D341Med (cell line): ENCODE measurements at regions not wholly inside any gene's neighbourhood (a gene's known extent, or its start where the extent isn't known, plus 50 kb on each side); places are given as distances from the start of the nearest gene placed in this dataset.
"Not testable (repeated sequence)": the region's sequence is repeated elsewhere in the genome, so short reads cannot be mapped to it uniquely, and the experiment has no call there.

Source experiments
- DNase-seq: peaks from one replicate; pipeline ENCODE4 v3.0.0; 2012; ENCODE audit warnings: low spot score

DNA sequence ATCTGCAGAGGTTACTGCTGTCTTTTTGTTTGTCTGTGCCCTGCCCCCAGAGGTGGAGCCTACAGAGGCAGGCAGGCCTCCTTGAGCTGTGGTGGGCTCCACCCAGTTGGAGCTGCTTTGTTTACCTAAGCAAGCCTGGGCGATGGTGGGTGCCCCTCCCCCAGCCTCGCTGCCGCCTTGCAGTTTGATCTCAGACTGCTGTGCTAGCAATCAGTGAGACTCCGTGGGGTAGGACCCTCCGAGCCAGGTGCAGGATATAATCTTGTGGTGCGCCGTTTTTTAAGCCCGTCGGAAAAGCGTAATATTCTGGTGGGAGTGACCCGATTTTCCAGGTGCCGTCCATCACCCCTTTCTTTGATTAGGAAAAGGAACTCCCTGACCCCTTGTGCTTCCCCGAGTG is 211.4 kb downstream of the BTBD3 start:
- not testable (repeated sequence) for DNase-seq

DNA sequence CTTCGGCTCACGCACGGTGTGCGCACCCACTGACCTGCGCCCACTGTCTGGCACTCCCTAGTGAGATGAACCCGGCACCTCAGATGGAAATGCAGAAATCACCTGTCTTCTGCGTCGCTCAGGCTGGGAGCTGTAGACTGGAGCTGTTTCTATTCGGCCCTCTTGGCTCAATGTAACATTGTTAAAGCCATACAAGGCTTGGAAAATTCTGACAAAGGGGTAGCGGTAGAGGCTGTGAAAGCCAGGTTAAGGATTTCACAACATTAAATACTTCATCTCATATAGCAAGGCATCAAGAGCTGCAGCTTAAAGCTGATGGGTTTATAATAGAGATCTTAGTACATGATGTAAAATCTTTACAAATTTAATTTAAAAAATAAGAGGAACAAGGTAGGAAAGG is 211.8 kb downstream of the BTBD3 start:
- DNase-seq, result not testable (repeated sequence)

DNA sequence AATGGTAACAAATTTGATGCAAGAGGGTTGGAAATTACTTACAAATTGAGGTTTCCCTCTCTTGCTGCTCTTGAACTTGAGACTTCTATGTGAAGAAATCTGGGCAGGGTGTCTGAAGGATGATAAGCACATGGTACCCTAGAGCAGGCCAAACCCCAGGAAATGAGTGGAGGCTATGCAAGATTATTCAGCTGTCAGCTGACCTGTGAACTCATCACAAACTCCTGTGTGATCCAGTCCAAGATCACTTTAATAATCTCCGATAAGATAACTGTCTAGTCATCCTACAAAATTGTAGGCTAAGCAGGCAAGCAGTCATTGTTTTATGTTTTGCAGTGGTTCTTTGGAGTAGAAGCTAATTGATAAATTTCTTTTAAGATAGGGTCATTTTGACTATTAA is 213.1 kb downstream of the BTBD3 start:
- no peak for DNase-seq

DNA sequence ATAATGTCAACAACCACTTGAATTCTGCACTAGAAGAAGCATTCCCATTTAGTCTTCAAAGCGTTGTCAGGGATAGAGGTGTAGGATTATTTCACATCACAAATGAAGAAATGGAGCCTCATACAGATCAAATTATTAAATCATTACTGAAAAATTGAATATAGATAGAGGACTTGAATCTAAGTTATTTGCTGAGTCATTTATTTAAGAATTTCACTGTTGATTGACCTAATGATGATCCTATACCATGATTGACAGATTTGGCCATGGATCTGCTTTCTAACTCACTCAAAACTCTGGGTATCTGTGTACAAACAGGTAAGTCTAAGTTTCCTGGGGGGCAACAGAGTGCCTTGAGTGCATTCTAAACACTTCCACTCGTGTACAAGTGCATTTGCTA is 215.9 kb downstream of the BTBD3 start:
- DNase-seq, result no peak

DNA sequence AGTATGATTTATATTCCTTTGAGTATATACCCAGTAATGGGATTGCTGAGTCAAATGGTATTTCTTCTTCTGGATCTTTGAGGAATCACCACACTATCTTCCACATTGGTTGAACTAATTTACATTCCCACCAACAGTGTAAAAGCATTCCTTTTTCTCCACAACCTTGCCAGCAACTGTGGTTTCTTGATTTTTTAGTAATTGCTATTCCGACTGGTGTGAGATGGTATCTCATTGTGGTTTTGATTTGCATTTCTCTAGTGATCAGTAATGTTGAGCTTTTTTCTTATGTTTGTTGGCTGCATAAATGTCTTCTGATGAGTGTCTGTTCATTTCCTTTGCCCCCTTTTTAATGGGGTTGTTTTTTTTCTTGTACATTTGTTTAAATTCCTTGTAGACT is 228.3 kb downstream of the BTBD3 start:
- not testable (repeated sequence) for DNase-seq

DNA sequence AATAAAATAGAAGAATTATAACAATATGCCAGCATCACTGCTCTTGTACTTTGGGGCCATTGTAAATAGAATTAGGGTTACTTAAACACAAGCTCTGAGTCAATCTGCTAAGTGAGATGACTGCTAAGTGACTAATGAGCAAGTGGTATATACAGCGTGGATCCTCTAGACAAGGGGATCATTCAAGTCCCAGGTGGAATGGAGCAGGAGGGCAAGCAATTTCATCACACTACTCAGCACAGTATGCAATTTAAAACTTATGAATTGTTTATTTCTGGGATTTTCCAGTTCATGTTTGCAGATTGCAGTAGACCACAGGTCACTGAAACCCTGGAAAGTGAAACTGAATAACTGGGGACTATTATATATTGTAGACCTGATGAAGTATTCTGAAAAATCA is 235.3 kb downstream of the BTBD3 start:
- DNase-seq, result no peak

DNA sequence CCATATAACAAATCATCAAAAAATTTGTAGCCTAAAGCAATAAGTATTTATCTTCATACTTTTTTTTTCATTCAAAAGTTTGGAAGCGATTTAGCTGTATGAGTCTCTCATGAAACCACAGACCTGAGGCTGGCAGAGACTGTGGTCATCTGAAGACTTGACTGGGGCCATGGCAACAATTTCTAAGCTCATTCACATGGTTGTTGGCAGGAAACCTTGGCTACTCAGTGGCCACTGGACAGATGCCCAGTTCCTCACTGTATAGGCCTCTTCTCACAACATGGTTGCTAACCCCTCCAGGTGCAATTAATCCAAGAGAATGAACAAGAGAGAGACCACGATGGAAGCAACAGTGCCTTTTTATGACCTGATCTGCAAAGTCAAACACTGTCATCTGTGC is 235.9 kb downstream of the BTBD3 start:
- DNase-seq, result no peak

DNA sequence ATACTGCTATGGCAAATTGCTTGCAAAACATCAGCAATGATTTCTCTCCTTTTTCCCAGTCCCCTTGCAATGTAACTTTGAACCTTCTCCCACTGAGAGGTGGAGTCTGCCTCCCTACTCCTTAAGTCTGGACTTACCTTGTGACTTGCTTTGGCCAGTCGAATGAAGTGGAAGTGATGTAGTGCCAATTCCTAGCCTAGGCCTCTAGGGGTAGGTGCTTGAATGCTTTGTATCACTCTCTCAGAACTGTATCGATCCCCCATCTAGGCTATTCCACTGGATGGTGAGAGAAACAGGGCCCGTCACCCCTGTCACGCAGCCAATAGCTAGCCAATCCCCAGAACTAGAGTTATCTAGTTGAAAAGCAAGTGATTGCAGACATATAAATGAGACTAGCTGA is 238.6 kb downstream of the BTBD3 start:
- DNase-seq, result no peak

DNA sequence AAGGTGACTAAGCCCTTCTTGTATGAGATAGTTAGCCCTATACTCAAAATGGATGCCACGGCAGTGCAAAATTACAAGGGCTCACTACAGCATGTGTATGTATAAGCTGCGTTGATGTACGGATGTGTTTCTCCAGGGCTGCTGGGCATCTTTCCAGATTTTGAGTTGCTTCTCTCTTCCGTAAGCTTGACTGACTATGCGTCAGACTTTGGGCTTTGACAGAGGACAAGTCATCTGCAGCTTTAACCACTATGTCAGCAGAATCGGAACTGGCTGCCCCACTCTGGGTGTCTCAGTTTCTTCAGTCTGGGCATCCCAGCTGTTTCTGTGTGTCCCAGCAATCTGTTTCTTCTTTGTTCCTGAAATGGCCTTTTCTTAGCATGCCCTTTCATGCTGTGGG is 241.6 kb downstream of the BTBD3 start:
- no peak for DNase-seq

DNA sequence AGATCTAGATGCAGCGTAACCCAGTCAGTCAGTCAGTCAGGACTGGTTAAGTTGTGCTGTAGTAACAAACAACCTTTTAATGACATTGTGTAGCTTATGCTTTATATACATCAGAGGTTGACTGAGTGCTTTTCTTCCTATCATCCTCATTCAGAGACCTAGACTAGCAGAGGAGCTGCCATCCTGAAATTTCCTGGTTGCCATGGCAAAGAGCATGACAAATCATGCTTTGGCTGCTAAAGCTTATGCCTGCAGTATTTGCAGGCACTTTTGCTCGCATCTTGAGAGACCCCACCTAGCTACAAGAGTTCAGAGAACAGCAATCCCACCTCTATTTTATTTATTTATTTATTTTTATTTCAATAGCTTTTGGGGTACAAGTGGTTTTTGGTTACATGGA is 244.0 kb downstream of the BTBD3 start:
- no peak for DNase-seq

DNA sequence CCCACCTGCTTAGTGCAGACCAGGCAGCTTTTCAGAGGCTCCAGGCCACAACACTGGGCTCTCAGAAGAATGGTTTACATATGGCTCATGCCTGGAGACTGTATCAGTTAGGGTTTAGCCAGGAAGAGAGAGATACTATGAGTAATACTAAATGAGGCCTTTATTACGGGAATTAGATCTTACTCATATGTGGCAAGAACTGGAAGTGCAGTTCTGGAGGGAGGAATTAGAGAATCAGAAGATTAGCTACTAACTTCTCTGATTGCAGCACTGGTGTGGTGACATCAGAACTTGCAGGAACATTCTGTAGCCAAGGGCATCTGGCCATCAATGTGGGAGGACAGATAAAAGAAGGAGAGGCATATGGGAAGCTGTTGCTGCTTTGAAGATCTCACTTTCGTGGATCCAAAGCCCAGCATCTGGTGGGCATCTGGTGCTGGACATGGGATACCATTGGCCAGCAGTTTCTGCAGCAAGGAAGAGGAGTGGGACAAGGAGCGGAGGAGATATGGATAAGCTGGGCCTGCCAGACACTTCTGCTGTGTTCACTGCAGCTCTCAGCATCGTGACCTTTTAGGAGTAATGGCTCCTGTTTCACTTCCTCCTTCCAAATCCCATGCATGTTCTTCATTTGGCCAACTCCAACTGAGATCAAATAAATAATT is 248.5 kb downstream of the BTBD3 start:
- no peak for DNase-seq

DNA sequence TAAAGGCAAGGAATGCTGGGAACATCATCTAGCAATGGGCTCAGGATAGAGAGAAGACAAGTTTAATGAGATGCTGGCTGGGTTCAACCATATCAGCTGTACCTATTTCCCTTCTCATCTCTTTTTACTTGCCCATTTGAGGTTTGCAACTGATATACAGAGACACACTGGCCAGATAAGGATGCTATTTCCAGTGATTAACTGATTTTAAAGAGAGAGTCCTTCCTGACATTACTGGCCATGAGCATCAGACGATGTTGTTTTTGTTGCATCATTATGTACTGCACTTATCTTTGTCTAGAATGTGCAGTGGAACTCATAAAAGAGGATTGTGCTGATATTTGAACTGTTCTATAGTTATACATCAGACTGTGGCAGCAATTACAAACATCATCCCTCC is 252.7 kb downstream of the BTBD3 start:
- DNase-seq, result no peak

DNA sequence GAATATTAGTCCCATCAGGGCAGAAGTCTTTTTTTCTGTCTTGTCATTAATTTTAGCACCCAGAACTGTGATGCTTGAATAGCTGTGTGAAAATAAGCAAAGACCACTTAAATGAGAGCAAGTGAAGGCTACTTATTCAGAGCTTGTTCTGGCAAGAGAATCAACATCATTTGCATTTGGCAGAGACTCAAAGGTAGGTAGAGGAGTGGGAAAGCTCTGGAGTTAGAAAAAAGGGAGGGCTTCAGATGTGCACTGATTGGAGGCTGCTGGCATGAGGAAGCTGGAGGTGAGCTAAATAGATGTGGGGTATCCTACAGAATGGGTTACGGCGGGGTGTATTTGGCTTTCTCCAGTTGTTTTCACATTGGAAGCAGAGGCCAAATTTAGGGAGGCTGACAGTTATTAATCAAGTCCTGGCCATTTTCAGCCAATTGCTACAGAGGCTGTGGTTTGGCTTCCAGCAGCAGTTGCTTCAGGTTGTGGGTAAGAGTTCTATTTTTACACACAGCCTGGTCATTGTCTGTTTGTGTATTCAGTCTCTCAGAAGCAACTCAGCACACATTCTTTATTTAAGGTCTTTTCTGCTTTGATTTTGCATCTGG is 254.3 kb downstream of the BTBD3 start:
- DNase-seq, result no peak

DNA sequence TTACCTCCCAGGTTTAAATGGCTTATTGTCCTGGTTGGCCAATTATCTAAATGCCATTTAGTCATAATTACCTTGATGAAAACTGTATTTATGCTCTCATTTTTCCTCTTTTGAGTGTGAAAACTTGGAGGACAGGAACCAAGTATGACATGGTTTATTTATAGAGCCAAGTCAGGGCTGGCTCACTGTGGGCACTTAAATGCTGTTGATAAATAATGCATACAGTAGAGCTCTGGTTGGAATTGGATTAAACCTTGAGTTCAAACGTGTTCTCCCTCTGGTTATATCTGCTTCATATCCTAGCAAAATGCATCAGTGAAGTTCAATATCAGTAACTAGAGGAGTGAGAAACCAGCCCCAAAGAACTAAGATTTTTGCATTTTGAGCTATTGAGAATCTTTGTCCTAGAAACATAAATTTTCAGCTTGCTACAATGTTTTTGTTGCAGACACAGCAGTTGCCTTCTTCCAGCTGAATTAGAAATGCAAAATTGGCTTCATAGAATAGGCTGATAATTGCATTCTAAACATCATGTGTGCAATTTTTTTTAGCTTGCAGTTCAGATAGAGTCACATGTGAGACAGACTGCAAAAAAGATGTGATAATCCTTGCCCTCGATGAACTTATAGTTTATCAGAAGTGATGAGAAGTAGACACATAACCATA is 255.8 kb downstream of the BTBD3 start:
- DNase-seq, result no peak

DNA sequence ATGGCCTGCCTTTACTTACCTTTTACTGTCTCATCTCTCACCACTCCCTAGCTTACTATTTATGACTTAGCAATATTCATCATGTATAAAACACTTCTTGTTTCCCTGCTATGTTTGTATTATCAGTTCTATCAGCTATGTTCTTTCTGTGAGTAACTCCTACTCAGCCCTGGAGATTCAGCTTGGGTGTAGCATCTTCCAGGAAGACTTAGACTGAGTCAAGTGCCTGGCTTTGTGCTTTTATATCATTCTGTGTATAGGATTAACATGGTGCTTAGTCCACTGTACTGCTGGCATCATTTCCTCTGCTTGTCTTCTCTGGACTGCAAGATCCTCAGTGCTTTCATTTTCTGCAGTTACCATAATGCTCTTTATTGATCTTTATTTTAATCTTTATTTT is 257.8 kb downstream of the BTBD3 start:
- no peak for DNase-seq

DNA sequence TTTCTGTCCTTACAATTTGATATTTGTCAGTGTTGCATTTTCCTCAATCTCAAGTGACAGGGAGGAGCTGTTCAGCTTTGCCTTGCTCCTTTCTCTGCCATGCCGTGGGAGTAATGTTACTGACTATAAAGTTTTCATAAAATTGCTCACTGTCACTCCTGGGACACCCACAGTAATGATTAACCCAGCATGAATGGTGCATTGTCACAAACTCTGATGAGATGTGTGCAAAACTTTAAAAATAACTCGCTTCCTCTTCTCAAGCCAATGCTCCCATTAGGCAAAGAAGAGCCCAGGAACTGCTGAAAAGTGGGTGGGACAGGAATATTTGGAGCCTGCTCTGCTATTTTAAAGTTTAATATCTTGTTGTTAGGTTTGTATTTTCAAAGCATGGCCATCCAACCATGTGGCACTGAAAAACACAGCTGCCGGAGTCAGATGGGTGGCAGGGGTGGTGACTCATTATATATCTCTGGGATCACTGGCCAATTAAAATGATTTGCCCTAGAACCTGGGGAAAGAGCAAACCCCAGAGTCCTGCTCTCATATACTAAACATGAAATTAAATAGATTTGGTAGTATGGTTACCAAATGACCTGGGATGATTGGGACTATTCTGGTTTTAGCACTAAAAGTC is 260.1 kb downstream of the BTBD3 start:
- no peak for DNase-seq

DNA sequence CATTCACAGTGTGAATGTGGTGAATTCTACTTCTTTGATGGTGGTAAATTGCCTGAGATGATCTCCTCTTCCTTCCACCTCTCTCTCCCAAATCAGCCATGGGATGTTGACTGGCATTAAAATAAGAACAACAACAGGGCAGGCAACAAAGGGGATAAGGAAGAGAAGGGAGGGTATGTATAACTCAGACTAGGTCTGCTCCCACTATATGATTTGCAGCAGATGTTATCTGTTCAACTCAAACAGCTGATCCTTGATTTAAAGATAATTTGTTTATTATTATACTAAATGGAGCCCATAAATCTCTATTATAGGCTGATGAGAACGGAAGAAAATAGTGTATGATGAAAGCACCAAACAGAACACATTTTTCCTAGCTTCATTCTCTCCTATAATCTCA is 262.0 kb downstream of the BTBD3 start:
- no peak for DNase-seq

DNA sequence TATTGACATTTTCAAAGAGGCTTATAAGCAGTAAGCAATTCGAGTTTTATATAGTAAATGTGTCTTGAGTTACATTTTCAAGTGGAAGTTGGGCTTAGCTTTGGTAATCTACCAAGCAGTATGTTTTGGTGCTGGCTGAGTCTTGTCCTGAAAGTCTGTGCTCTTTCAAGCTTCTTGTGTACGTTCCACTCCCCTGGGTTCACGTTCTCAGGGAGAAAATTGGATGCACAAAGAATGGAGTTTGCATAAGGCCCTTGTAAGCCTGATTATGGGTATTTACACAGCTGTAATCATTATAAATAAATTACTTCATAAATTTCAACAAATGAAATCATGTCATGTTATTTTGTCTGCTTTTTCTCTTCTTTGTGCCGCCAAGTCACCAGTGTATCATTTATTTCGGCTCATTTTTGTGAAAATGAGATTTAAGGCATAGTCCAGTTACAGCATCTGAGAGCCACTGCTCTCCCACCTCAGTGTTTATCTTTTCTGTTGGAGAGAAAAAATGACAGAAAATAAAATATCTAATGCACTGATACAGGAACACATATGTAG is 262.5 kb downstream of the BTBD3 start:
- DNase-seq, result no peak

DNA sequence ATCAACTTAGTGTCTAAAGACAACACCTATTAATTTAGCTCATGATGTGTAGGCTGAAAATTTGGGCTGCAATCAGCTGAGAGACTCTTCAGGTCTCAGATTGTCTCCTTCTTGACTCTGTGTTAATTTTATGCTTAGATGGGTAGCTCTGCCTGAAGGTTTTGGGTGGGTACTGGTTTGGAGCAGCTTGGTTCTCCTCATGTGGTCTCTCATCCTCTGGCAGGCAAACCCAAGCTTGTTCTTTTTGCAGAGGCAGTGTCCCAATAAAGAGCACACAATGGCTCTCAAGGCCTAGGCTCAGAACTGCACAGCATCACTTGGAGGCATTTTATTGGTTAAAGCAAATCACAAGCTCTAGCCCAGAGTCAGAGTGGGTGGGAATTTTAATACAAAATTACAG is 280.6 kb downstream of the BTBD3 start:
- DNase-seq, result no peak

DNA sequence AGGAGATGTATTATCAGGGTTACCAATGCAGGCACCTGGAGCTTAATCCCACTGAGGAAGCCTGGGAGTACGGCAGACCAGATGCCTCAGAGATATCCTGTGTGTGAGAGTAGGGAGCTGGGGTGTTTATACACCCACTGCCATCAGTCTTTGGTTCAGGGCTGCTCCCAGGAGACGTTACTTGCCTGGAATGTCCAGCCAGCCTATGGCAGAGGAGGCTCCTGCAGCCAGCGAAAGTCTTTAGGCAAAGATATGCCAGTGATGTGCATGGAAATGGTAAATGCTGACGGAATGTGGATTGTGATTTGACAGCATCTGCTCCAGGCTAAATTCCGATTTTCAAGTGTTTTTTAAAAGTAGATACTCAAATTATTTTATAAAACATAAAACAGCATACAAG is 282.0 kb downstream of the BTBD3 start:
- no peak for DNase-seq

DNA sequence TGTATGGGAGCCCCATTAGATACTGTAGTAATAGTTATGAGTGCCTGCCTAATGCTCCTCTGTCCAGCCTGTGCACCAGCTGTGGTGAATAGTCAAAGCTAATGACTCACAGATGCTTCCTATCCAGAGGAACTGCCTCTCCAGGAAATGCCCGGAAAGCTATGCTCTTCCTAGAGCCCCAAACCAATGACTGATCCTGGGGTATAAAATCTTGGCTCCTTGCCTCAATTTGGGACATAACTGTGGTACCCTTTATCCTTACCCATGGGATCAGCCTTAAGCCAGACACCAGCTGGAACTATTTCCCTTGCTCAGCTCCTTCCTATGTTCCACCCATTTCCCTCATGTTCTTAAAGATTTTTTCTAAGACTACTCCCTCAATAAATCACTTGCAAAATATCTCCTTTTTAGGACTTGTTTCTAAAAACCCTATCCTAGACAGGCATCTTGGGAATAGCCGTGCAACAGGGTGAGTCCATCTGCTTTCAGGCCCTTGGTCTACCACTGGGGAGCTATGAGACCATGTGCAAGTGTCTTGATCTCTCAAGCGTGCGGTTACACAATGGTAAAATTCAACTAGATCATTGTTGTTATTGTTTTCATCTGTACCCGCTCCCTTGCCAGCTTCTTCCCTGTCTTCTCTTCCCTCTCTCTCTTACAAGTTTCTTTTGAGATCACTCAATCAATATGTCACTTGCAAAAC is 283.7 kb downstream of the BTBD3 start:
- DNase-seq, result no peak

DNA sequence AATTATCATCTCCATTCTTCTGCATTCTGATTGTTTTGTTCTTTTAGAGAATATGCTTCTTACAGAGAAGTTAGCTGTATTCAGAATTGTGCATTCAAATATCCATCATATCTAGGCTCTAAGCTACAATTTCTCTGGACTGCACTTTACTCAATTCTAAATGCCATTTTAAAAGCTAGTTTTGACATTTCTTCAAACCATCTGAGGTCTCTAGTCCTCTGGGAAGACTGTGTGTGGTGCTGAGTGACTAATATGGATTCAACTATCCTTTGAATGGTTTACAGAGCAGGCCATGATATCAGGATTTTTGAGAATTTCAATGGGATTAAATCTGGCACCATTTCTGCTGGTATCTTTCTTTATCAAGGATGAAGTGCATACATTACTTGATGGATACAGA is 285.7 kb downstream of the BTBD3 start:
- no peak for DNase-seq
